Cardiac fibroblast (primary cell): ENCODE measurements at regions not wholly inside any gene's neighbourhood (a gene's known extent, or its start where the extent isn't known, plus 50 kb on each side); places are given as distances from the start of the nearest gene placed in this dataset.

ENCODE experiments used
- DNase-seq, 2 donors: peaks; one replicate each; pipeline versions ENCODE4 v3.0.0 to v3.0.0-alpha.2; 2010; ENCODE audit warnings: low read depth in 2 of 2
- H3K4me3 ChIP-seq, 2 donors: replicated peaks in 1 of 2; 1 replicate in 1 of 2; 2 replicates in 1 of 2; pipeline ENCODE4 v1.5.1; 2011; ENCODE audit warnings: low read depth in 2 of 2, low read length in 2 of 2, mild to moderate bottlenecking in 2 of 2, moderate library complexity in 1 of 2
- TF ChIP-seq, protein P1 (sequence below): IDR thresholded peaks from one replicate; pipeline ENCODE4 v1.5.1; 2011; ENCODE audit warnings: low read depth, mild to moderate bottlenecking, low read length, inconsistent platforms

DNA sequence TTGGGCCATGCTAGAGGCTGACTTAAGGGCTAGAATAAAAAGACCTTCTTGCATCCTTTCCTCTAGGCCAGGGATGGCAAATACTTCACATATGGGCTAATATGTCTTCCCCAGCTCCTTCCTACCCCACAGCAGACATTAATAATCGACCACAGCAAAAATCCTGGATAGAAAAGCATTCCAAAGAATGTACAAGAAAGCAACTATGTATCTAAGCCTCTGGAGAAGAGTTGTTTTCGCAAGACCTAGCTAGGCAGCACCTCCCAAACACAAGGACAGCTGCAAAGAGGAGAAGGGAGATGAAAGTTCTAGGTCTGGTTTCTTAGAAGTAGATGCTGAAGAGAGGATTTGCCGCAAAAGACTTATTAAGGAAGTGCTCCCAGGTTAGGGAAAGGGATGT, 372.6 kb downstream of the SLC4A3 start:
- TF ChIP-seq, protein P1, sequence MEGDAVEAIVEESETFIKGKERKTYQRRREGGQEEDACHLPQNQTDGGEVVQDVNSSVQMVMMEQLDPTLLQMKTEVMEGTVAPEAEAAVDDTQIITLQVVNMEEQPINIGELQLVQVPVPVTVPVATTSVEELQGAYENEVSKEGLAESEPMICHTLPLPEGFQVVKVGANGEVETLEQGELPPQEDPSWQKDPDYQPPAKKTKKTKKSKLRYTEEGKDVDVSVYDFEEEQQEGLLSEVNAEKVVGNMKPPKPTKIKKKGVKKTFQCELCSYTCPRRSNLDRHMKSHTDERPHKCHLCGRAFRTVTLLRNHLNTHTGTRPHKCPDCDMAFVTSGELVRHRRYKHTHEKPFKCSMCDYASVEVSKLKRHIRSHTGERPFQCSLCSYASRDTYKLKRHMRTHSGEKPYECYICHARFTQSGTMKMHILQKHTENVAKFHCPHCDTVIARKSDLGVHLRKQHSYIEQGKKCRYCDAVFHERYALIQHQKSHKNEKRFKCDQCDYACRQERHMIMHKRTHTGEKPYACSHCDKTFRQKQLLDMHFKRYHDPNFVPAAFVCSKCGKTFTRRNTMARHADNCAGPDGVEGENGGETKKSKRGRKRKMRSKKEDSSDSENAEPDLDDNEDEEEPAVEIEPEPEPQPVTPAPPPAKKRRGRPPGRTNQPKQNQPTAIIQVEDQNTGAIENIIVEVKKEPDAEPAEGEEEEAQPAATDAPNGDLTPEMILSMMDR: no peak

DNA sequence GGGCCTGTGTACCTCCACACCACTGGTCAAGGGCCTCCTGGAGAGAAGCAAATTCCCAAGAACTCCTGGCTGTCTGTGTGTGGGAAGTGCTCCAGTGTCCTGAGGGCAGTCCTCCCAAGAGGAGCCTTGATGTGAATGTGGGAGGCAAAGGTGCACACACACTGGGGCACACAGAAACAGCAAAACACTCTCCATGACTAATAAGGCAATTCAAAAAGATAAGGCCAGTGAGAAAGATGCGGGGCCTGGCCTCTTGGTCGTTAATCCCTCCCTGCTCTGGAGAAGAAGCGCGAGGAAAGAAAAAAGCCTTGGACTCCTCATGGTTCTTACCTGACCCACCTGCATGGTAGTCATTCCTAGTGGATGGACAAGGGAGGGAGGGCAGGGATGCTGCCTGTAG, 373.2 kb downstream of the SLC4A3 start:
- H3K4me3 ChIP-seq: no peak overlapping the region
- TF ChIP-seq, protein P1: no peak
- DNase-seq: no peak

More for the DNA sequence above, 372.6 kb downstream of the SLC4A3 start:
- H3K4me3 ChIP-seq: no peak overlapping the region
- DNase-seq: peak; percentile 5 to 24

GRCh38 chr2:220001751-220002150, 374.3 kb downstream of the SLC4A3 start:
- no peak overlapping the region for H3K4me3 ChIP-seq
- DNase-seq: peak; percentile 34 to 60
- TF ChIP-seq, protein P1: no peak

GRCh38 chr2:220002251-220002650, 374.8 kb downstream of the SLC4A3 start:
- DNase-seq: peak; percentile 4 to 11
- TF ChIP-seq, protein P1: no peak
- no peak overlapping the region for H3K4me3 ChIP-seq

GRCh38 chr2:220002699-220003098, 375.3 kb downstream of the SLC4A3 start:
- H3K4me3 ChIP-seq: no peak overlapping the region
- DNase-seq: no peak
- TF ChIP-seq, protein P1: no peak

GRCh38 chr2:220005362-220005761, 377.9 kb downstream of the SLC4A3 start:
- no peak for DNase-seq
- H3K4me3 ChIP-seq: no peak overlapping the region
- TF ChIP-seq, protein P1: no peak

- TF ChIP-seq, protein P1: no peak
- DNase-seq: peak; percentile 49 to 74
- H3K4me3 ChIP-seq: no peak overlapping the region
Observed at GRCh38 chr2:220006152-220006621, 378.8 kb downstream of the SLC4A3 start.
